HEK293 (cell line): ENCODE measurements at regions not wholly inside any gene's neighbourhood (a gene's known extent, or its start where the extent isn't known, plus 50 kb on each side); places are given as distances from the start of the nearest gene placed in this dataset.

Source experiments
- CTCF ChIA-PET: fragments of 350-600 bp; formaldehyde crosslinking; extraction: SDS; loops from one replicate; lab custom pipeline; 2021; ENCODE audit warnings: antibody characterized with exemption; lab: Yijun Ruan, JAX
- POLR2A ChIA-PET: fragments of 300-600 bp; formaldehyde crosslinking; extraction: SDS; loops from one replicate; lab custom pipeline; 2020; ENCODE audit warnings: antibody characterized with exemption, inconsistent platforms; lab: Yijun Ruan, JAX
- H3K27ac ChIP-seq: fragments of 200-500 bp; sonication (Bioruptor generic); 2 replicates; pipeline ENCODE4 v1.5.1; 2014; ENCODE audit warnings: low read depth, low read length, control low read depth, inconsistent platforms; ENCODE audit errors: extremely low read depth
- H3K36me3 ChIP-seq, 2 experiments: fragments of 200-500 bp in 1 of 2; sonication (Bioruptor generic) in 1 of 2; 1 replicate in 1 of 2; 2 replicates in 1 of 2; pipeline ENCODE4 v1.5.1; 2014 to 2017; ENCODE audit warnings: inconsistent platforms in 2 of 2, low read length in 2 of 2; ENCODE audit not compliant: control insufficient read depth in 2 of 2, insufficient read depth in 1 of 2
- H3K4me1 ChIP-seq: fragments of 200-500 bp; sonication (Bioruptor generic); 2 replicates; pipeline ENCODE4 v1.5.1; 2014; ENCODE audit warnings: mild to moderate bottlenecking, low read length, inconsistent platforms; ENCODE audit not compliant: control insufficient read depth, insufficient read depth
- H3K4me3 ChIP-seq: 2 replicates; pipeline ENCODE4 v1.5.1; 2011; ENCODE audit warnings: low read depth, mild to moderate bottlenecking, control low read depth, low read length, moderate library complexity
- H3K9me3 ChIP-seq: fragments of 200-500 bp; sonication (Bioruptor generic); 2 replicates; pipeline ENCODE4 v1.5.1; 2014; ENCODE audit warnings: low read depth, low read length, inconsistent platforms; ENCODE audit not compliant: control insufficient read depth, insufficient read depth
- ATF2 ChIP-seq: fragments of 450-650 bp; formaldehyde crosslinking; IDR thresholded peaks from 2 replicates; pipeline ENCODE4 v1.5.1; 2016; ENCODE audit warnings: missing biosample characterization, missing genetic modification characterization, low read depth
- EGR2 ChIP-seq: fragments of 450-650 bp; formaldehyde crosslinking; IDR thresholded peaks from 2 replicates; pipeline ENCODE4 v1.5.1; 2016; ENCODE audit warnings: low read depth, missing biosample characterization, missing genetic modification characterization
- KLF7 ChIP-seq: fragments of 450-650 bp; formaldehyde crosslinking; IDR thresholded peaks from 2 replicates; pipeline ENCODE4 v1.5.1; 2016; ENCODE audit warnings: missing biosample characterization, missing genetic modification characterization, borderline replicate concordance
- OSR2 ChIP-seq: fragments of 450-650 bp; formaldehyde crosslinking; IDR thresholded peaks from 2 replicates; pipeline ENCODE4 v1.5.1; 2016; ENCODE audit warnings: missing biosample characterization, missing genetic modification characterization
- TRIM28 ChIP-seq: IDR thresholded peaks from 2 replicates; pipeline ENCODE4 v1.6.1; 2011; ENCODE audit warnings: low read length, control low read depth, borderline replicate concordance
- ZBTB17 ChIP-seq: fragments of 450-650 bp; formaldehyde crosslinking; IDR thresholded peaks from 2 replicates; pipeline ENCODE4 v1.5.1; 2016; ENCODE audit warnings: missing biosample characterization, missing genetic modification characterization
- ZFHX2 ChIP-seq: fragments of 450-650 bp; formaldehyde crosslinking; conservative IDR thresholded peaks from 2 replicates; pipeline ENCODE4 v1.5.1; 2016; ENCODE audit warnings: missing biosample characterization, missing genetic modification characterization
- ZNF138 ChIP-seq: fragments of 450-650 bp; formaldehyde crosslinking; IDR thresholded peaks from 2 replicates; pipeline ENCODE4 v1.5.1; 2016; ENCODE audit warnings: missing biosample characterization, missing genetic modification characterization, borderline replicate concordance
- ZNF155 ChIP-seq: fragments of 450-650 bp; formaldehyde crosslinking; IDR thresholded peaks from 2 replicates; pipeline ENCODE4 v1.5.1; 2016; ENCODE audit warnings: missing biosample characterization, missing genetic modification characterization
- ZNF16 ChIP-seq: fragments of 450-650 bp; formaldehyde crosslinking; IDR thresholded peaks from 2 replicates; pipeline ENCODE4 v1.5.1; 2016; ENCODE audit warnings: low read depth, missing biosample characterization, missing genetic modification characterization
- ZNF174 ChIP-seq: fragments of 450-650 bp; formaldehyde crosslinking; IDR thresholded peaks from 2 replicates; pipeline ENCODE4 v1.5.0; 2017; ENCODE audit warnings: missing biosample characterization, mild to moderate bottlenecking, missing genetic modification characterization
- ZNF239 ChIP-seq: fragments of 450-650 bp; formaldehyde crosslinking; IDR thresholded peaks from 2 replicates; pipeline ENCODE4 v1.5.1; 2016; ENCODE audit warnings: missing biosample characterization, missing genetic modification characterization
- ZNF311 ChIP-seq: fragments of 450-650 bp; formaldehyde crosslinking; IDR thresholded peaks from 2 replicates; pipeline ENCODE4 v1.5.1; 2017; ENCODE audit warnings: missing biosample characterization, missing genetic modification characterization, borderline replicate concordance
- ZNF324 ChIP-seq: fragments of 450-650 bp; formaldehyde crosslinking; IDR thresholded peaks from 2 replicates; pipeline ENCODE4 v1.5.1; 2016; ENCODE audit warnings: missing biosample characterization, missing genetic modification characterization
- ZNF404 ChIP-seq: fragments of 450-650 bp; formaldehyde crosslinking; IDR thresholded peaks from 2 replicates; pipeline ENCODE4 v1.5.1; 2017; ENCODE audit warnings: missing biosample characterization, missing genetic modification characterization
- ZNF48 ChIP-seq: fragments of 450-650 bp; formaldehyde crosslinking; IDR thresholded peaks from 2 replicates; pipeline ENCODE4 v1.5.1; 2016; ENCODE audit warnings: missing biosample characterization, missing genetic modification characterization
- ZNF623 ChIP-seq: fragments of 450-650 bp; formaldehyde crosslinking; IDR thresholded peaks from 2 replicates; pipeline ENCODE4 v1.5.1; 2016; ENCODE audit warnings: missing biosample characterization, missing genetic modification characterization
- ZNF624 ChIP-seq: fragments of 450-650 bp; formaldehyde crosslinking; IDR thresholded peaks from 2 replicates; pipeline ENCODE4 v1.5.1; 2017; ENCODE audit warnings: missing biosample characterization, missing genetic modification characterization
- ZNF660 ChIP-seq: fragments of 450-650 bp; IDR thresholded peaks from 2 replicates; pipeline ENCODE4 v1.5.1; 2018; ENCODE audit warnings: missing biosample characterization, mild to moderate bottlenecking, missing genetic modification characterization
- ZNF704 ChIP-seq: fragments of 450-650 bp; formaldehyde crosslinking; IDR thresholded peaks from 2 replicates; pipeline ENCODE4 v1.5.1; 2016; ENCODE audit warnings: missing biosample characterization, missing genetic modification characterization
- ZNF776 ChIP-seq: fragments of 450-650 bp; formaldehyde crosslinking; IDR thresholded peaks from 2 replicates; pipeline ENCODE4 v1.5.0; 2017; ENCODE audit warnings: missing biosample characterization, missing genetic modification characterization, borderline replicate concordance
- ZNF837 ChIP-seq: fragments of 450-650 bp; formaldehyde crosslinking; IDR thresholded peaks from 2 replicates; pipeline ENCODE4 v1.5.1; 2016; ENCODE audit warnings: missing biosample characterization, missing genetic modification characterization
- ZNF843 ChIP-seq: fragments of 450-650 bp; formaldehyde crosslinking; IDR thresholded peaks from 2 replicates; pipeline ENCODE4 v1.5.1; 2016; ENCODE audit warnings: missing biosample characterization, missing genetic modification characterization
- ZSCAN4 ChIP-seq: fragments of 450-650 bp; formaldehyde crosslinking; IDR thresholded peaks from 2 replicates; pipeline ENCODE4 v1.5.1; 2017; ENCODE audit warnings: missing biosample characterization, missing genetic modification characterization

- CTCF ChIA-PET, result interaction anchor here (0.7 to 1.0 kb wide), 2 partner anchors 11 to 1757 kb away, joined by 3 read pairs; no protein-coding TSS in a partner anchor
- no peaks in the 10 kb centered on the region for H3K4me1 ChIP-seq
- H3K36me3 ChIP-seq, result no peaks in the 10 kb centered on the region
- POLR2A ChIA-PET, result no interaction called here
- no peaks in the 10 kb centered on the region for H3K9me3 ChIP-seq
- TF ChIP-seq ZNF704 (tag by site-specific recombination) (no peak), ZFHX2 (tag by site-specific recombination) (no peak), OSR2 (tag by site-specific recombination) (no peak), ZSCAN4 (tag by site-specific recombination) (no peak), ATF2 (no peak), ZNF324 (tag by site-specific recombination) (no peak), ZNF404 (tag by site-specific recombination) (no peak), ZNF776 (tag by site-specific recombination) (no peak), ZNF624 (tag by site-specific recombination) (no peak), ZNF843 (no peak)
- no peak overlapping the region for H3K4me3 ChIP-seq
- H3K27ac ChIP-seq, result no peak overlapping the region
Measured at GRCh38 chr5:57653636-57654290, 171.2 kb upstream of the ACTBL2 start.

- CTCF ChIA-PET, result interaction anchor here (0.8 to 2.5 kb wide), 13 partner anchors 11 to 812 kb away, joined by 3 to 19 read pairs (median 6); partner anchors contain the start of gene PLK2
- no peak overlapping the region for H3K4me3 ChIP-seq
- POLR2A ChIA-PET, result no interaction called here
Measured at GRCh38 chr5:57651127-57651526, 168.5 kb upstream of the ACTBL2 start.

GRCh38 chr5:57650360-57651069 is 167.9 kb upstream of the ACTBL2 start:
- H3K27ac ChIP-seq, result no peak overlapping the region
- no peaks in the 10 kb centered on the region for H3K4me1 ChIP-seq
- H3K36me3 ChIP-seq, result no peaks in the 10 kb centered on the region
- no peak overlapping the region for H3K4me3 ChIP-seq
- CTCF ChIA-PET, result interaction anchor here (0.5 to 2.5 kb wide), 30 partner anchors 8 to 813 kb away, joined by 3 to 19 read pairs (median 4); partner anchors contain the start of gene PLK2
- POLR2A ChIA-PET, result interaction anchor here (1.2 kb wide), 1 partner anchor 151 kb away, joined by 3 read pairs; no protein-coding TSS in a partner anchor
- H3K9me3 ChIP-seq, result no peaks in the 10 kb centered on the region
- TF ChIP-seq ZNF660 (tag by site-specific recombination) (0 out of 2 replicates have a peak, but pooled peaks have one; percentile 21), TRIM28 (peak; percentile 89; the same call in 1 of the 2 replicates), ZBTB17 (tag by site-specific recombination) (no peak), ZNF239 (tag by site-specific recombination) (no peak), ZNF174 (tag by site-specific recombination) (no peak), EGR2 (tag by site-specific recombination) (no peak), ZNF837 (tag by site-specific recombination) (no peak), ZNF311 (tag by site-specific recombination) (no peak), ZNF138 (no peak)

More at GRCh38 chr5:57651127-57651526, 168.5 kb upstream of the ACTBL2 start:
- no peaks in the 10 kb centered on the region for H3K4me1 ChIP-seq
- H3K27ac ChIP-seq, result no peak overlapping the region
- no peaks in the 10 kb centered on the region for H3K9me3 ChIP-seq
- H3K36me3 ChIP-seq, result no peaks in the 10 kb centered on the region
- TF ChIP-seq ZNF704 (tag by site-specific recombination) (no peak), ZNF48 (no peak), ZNF155 (tag by site-specific recombination) (no peak), ZNF623 (tag by site-specific recombination) (no peak), KLF7 (tag by site-specific recombination) (no peak), ZNF16 (tag by site-specific recombination) (no peak)
